H1 (cell line): ENCODE measurements at regions not wholly inside any gene's neighbourhood (a gene's known extent, or its start where the extent isn't known, plus 50 kb on each side); places are given as distances from the start of the nearest gene placed in this dataset.

Experiments
- CTCF ChIA-PET: fragments of 300-600 bp; sonication (Branson Sonifier 250); formaldehyde crosslinking; loops from one replicate; lab custom pipeline; 2021; ENCODE audit not compliant: partially characterized antibody; lab: Charles Lee
- POLR2A ChIA-PET: fragments of 300-600 bp; sonication (Branson Sonifier 250); formaldehyde crosslinking; loops from one replicate; lab custom pipeline; 2021; ENCODE audit warnings: inconsistent platforms; ENCODE audit not compliant: partially characterized antibody; lab: Charles Lee
- DNase-seq, 2 experiments: peaks; one replicate each; pipeline versions ENCODE4 v3.0.0 to v3.0.0-alpha.2; 2010 to 2022; ENCODE audit warnings: low spot score in 2 of 2, low read depth in 1 of 2, mixed read lengths in 1 of 2
- FAIRE-seq: peaks from 2 replicates; lab custom pipeline; 2011; peaks lifted over from hg19 to GRCh38; lab: Jason Lieb, UNC
- H2AFZ ChIP-seq: 2 replicates; pipeline ENCODE4 v1.8.1; 2012; ENCODE audit warnings: low read length, inconsistent platforms
- H2AK5ac ChIP-seq: 2 replicates; pipeline ENCODE4 v1.6.1; 2013; ENCODE audit warnings: low read depth, low read length
- H2BK120ac ChIP-seq: replicated peaks from 2 replicates; pipeline ENCODE3; 2013; ENCODE audit warnings: low read depth, low read length, inconsistent platforms
- H2BK12ac ChIP-seq: 2 replicates; pipeline ENCODE4 v1.6.1; 2013; ENCODE audit warnings: low read depth, low read length
- H2BK15ac ChIP-seq: 2 replicates; pipeline ENCODE4 v1.6.1; 2013; ENCODE audit warnings: low read length
- H2BK20ac ChIP-seq: 2 replicates; pipeline ENCODE4 v1.6.1; 2013; ENCODE audit warnings: low read length
- H2BK5ac ChIP-seq: 2 replicates; pipeline ENCODE4 v1.6.1; 2013; ENCODE audit warnings: low read depth, low read length
- H3K14ac ChIP-seq: 2 replicates; pipeline ENCODE4 v1.6.1; 2013; ENCODE audit warnings: inconsistent platforms; ENCODE audit not compliant: insufficient read length
- H3K18ac ChIP-seq: 2 replicates; pipeline ENCODE4 v1.6.1; 2013; ENCODE audit warnings: low read length; ENCODE audit errors: extremely low read depth
- H3K23ac ChIP-seq: 2 replicates; pipeline ENCODE4 v1.6.1; 2013; ENCODE audit warnings: inconsistent platforms; ENCODE audit not compliant: insufficient read length
- H3K23me2 ChIP-seq: 2 replicates; pipeline ENCODE4 v1.6.1; 2013; ENCODE audit warnings: low read depth, low read length
- H3K27ac ChIP-seq: 2 replicates; pipeline ENCODE4 v1.6.1; 2011; ENCODE audit warnings: low read depth, low read length, inconsistent platforms
- H3K27me3 ChIP-seq, 4 experiments: replicated peaks in 1 of 4; 1 replicate in 1 of 4; 2 replicates in 3 of 4; pipeline versions ENCODE4 v1.6.1 to v1.8.1; 2011 to 2013; ENCODE audit warnings: low read length in 3 of 4, mild to moderate bottlenecking in 3 of 4, inconsistent platforms in 2 of 4, mixed read lengths in 2 of 4, moderate library complexity in 1 of 4; ENCODE audit not compliant: control insufficient read depth in 3 of 4, insufficient read depth in 3 of 4; ENCODE audit errors: extremely low read depth in 1 of 4
- H3K36me3 ChIP-seq, 4 experiments: 2 replicates each; pipeline versions ENCODE4 v1.6.1 to v1.8.1; 2011 to 2013; ENCODE audit warnings: mild to moderate bottlenecking in 4 of 4, low read length in 3 of 4, moderate library complexity in 2 of 4, control low read depth in 1 of 4, inconsistent platforms in 1 of 4; ENCODE audit not compliant: insufficient read depth in 4 of 4, control insufficient read depth in 2 of 4
- H3K4ac ChIP-seq: replicated peaks from 2 replicates; pipeline ENCODE3; 2013; ENCODE audit warnings: low read length, low read depth, mixed read lengths, inconsistent platforms; ENCODE audit not compliant: insufficient read length
- H3K4me1 ChIP-seq, 4 experiments: replicated peaks in 1 of 4; 1 replicate in 1 of 4; 2 replicates in 3 of 4; pipeline versions ENCODE4 v1.6.1 to v1.8.1; 2011 to 2013; ENCODE audit warnings: low read length in 3 of 4, inconsistent platforms in 2 of 4, mixed read lengths in 1 of 4; ENCODE audit not compliant: insufficient read depth in 4 of 4, control insufficient read depth in 3 of 4
- H3K4me2 ChIP-seq, 2 experiments: 2 replicates each; pipeline versions ENCODE4 v1.6.1 to v1.8.1; 2011 to 2013; ENCODE audit warnings: low read depth in 2 of 2, low read length in 2 of 2, control low read depth in 1 of 2, inconsistent platforms in 1 of 2, mild to moderate bottlenecking in 1 of 2; ENCODE audit not compliant: insufficient read depth in 1 of 2
- H3K4me3 ChIP-seq, 4 experiments: fragments of 200-600, 300-600 bp in 1 of 4; sonication (generic), shearing (Covaris generic), sonication (Bioruptor Twin) in 1 of 4; 2 replicates each; pipeline versions ENCODE4 v1.5.1 to v1.8.1; 2011 to 2016; ENCODE audit warnings: low read length in 4 of 4, low read depth in 3 of 4, control low read depth in 2 of 4, inconsistent platforms in 2 of 4, mild to moderate bottlenecking in 2 of 4, mixed read lengths in 1 of 4, moderate library complexity in 1 of 4; ENCODE audit not compliant: insufficient read depth in 2 of 4; ENCODE audit errors: extremely low read depth in 1 of 4
- H3K56ac ChIP-seq: replicated peaks from 2 replicates; pipeline ENCODE3; 2013; ENCODE audit warnings: low read depth, mild to moderate bottlenecking, mixed read lengths, low read length, inconsistent platforms; ENCODE audit not compliant: insufficient read length
- H3K79me1 ChIP-seq: 2 replicates; pipeline ENCODE4 v1.6.1; 2013; ENCODE audit warnings: low read depth, low read length, control low read depth
- H3K79me2 ChIP-seq, 2 experiments: 2 replicates each; pipeline versions ENCODE4 v1.6.1 to v1.8.1; 2012 to 2013; ENCODE audit warnings: low read length in 2 of 2, mild to moderate bottlenecking in 2 of 2, inconsistent platforms in 1 of 2; ENCODE audit not compliant: insufficient read depth in 2 of 2, control insufficient read depth in 1 of 2
- H3K9ac ChIP-seq, 4 experiments: replicated peaks in 1 of 4; 1 replicate in 1 of 4; 2 replicates in 3 of 4; pipeline versions ENCODE4 v1.6.1 to v1.8.1; 2011 to 2013; ENCODE audit warnings: low read depth in 3 of 4, low read length in 3 of 4, control low read depth in 2 of 4, mild to moderate bottlenecking in 2 of 4, moderate library complexity in 2 of 4, inconsistent platforms in 1 of 4; ENCODE audit errors: extremely low read depth in 1 of 4
- H3K9me3 ChIP-seq, 2 experiments: 2 replicates each; pipeline versions ENCODE4 v1.6.1 to v1.8.1; 2012 to 2013; ENCODE audit warnings: mild to moderate bottlenecking in 2 of 2, moderate library complexity in 2 of 2, control low read depth in 1 of 2, inconsistent platforms in 1 of 2, low read depth in 1 of 2, low read length in 1 of 2, mixed read lengths in 1 of 2; ENCODE audit not compliant: insufficient read depth in 2 of 2
- H4K20me1 ChIP-seq, 2 experiments: replicated peaks in 1 of 2; 2 replicates each; pipeline versions ENCODE3 to v1.8.1; 2011 to 2013; ENCODE audit warnings: inconsistent platforms in 2 of 2, low read length in 2 of 2, mild to moderate bottlenecking in 1 of 2; ENCODE audit not compliant: insufficient read depth in 2 of 2, control insufficient read depth in 1 of 2
- H4K5ac ChIP-seq: 2 replicates; pipeline ENCODE4 v1.6.1; 2013; ENCODE audit warnings: low read length, low read depth, mixed read lengths, inconsistent platforms; ENCODE audit not compliant: insufficient read length
- H4K8ac ChIP-seq: 2 replicates; pipeline ENCODE4 v1.8.0; 2013; ENCODE audit warnings: mild to moderate bottlenecking, moderate library complexity, low read length, inconsistent platforms; ENCODE audit not compliant: insufficient read depth; ENCODE audit errors: extremely low read depth
- H4K91ac ChIP-seq: replicated peaks from 2 replicates; pipeline ENCODE3; 2013; ENCODE audit warnings: low read length, mixed read lengths, inconsistent platforms; ENCODE audit not compliant: insufficient read length
- BACH1 ChIP-seq: IDR thresholded peaks from 2 replicates; pipeline ENCODE4 v1.6.1; 2012; ENCODE audit warnings: low read length, improper control_type of control experiment
- CTCF ChIP-seq, 3 experiments: IDR thresholded peaks; 1 replicate in 2 of 3; 2 replicates in 1 of 3; pipeline versions ENCODE4 v1.5.1 to v1.6.1; 2011; ENCODE audit warnings: low read length in 3 of 3, mild to moderate bottlenecking in 3 of 3, inconsistent platforms in 2 of 3, low read depth in 1 of 3, moderate library complexity in 1 of 3; ENCODE audit not compliant: insufficient read depth in 1 of 3; ENCODE audit errors: control extremely low read depth in 1 of 3
- E2F6 ChIP-seq: IDR thresholded peaks from 2 replicates; pipeline ENCODE4 v1.6.1; 2012; ENCODE audit warnings: inconsistent platforms
- HDAC6 ChIP-seq: IDR thresholded peaks from one replicate; pipeline ENCODE4 v1.7.1; 2012; ENCODE audit warnings: low read depth, mild to moderate bottlenecking, inconsistent platforms, low read length, moderate library complexity
- JUND ChIP-seq: IDR thresholded peaks from 2 replicates; pipeline ENCODE4 v1.6.1; 2011; ENCODE audit warnings: mild to moderate bottlenecking, improper control_type of control experiment, low read length
- POLR2A ChIP-seq, 2 experiments: IDR thresholded peaks; 1 replicate in 1 of 2; 2 replicates in 1 of 2; pipeline ENCODE4 v1.6.1; 2011; ENCODE audit warnings: low read depth in 2 of 2, low read length in 2 of 2, mild to moderate bottlenecking in 2 of 2; ENCODE audit errors: control extremely low read depth in 1 of 2
- POU5F1 ChIP-seq: IDR thresholded peaks from 2 replicates; pipeline ENCODE4 v1.6.1; 2011; ENCODE audit warnings: low read depth, mild to moderate bottlenecking, low read length, moderate library complexity
- RNF2 ChIP-seq: fragments of 200-900, 300-1000 bp; sonication (generic); IDR thresholded peaks from 2 replicates; pipeline ENCODE4 v1.7.1; 2016; ENCODE audit warnings: borderline replicate concordance, low read depth, mild to moderate bottlenecking, antibody characterized with exemption, low read length; ENCODE audit not compliant: poor library complexity, severe bottlenecking; ENCODE audit errors: missing control alignments
- RXRA ChIP-seq: IDR thresholded peaks from 2 replicates; pipeline ENCODE4 v1.6.1; 2011; ENCODE audit warnings: low read depth, mild to moderate bottlenecking, low read length, moderate library complexity; ENCODE audit not compliant: insufficient read depth
- SP1 ChIP-seq: IDR thresholded peaks from 2 replicates; pipeline ENCODE4 v1.6.1; 2011; ENCODE audit warnings: low read depth, low read length
- USF2 ChIP-seq: IDR thresholded peaks from 2 replicates; pipeline ENCODE4 v1.6.1; 2011; ENCODE audit warnings: low read length, improper control_type of control experiment
- WGBS, 2 experiments: shearing (Covaris generic) in 1 of 2; methylation state at CpG; one replicate each; pipeline versions ENCODE4 v1.1.6 to v1.1.7; 2013 to 2015; ENCODE audit warnings: low lambda C conversion rate in 2 of 2, mixed read lengths in 2 of 2, inconsistent platforms in 1 of 2, low coverage in 1 of 2, missing lambda C conversion rate in 1 of 2; ENCODE audit not compliant: insufficient replicate concordance in 2 of 2, insufficient coverage in 1 of 2, insufficient read length in 1 of 2; ENCODE audit errors: extremely low coverage in 1 of 2, missing lambda C conversion rate in 1 of 2; 5-methylcytosine and 5-hydroxymethylcytosine counted together

- no peaks in the 10 kb centered on the region for H3K36me3 ChIP-seq
- H3K27ac ChIP-seq: no peak overlapping the region
- peaks cover 0 to 3% (median under 1%) of the 10 kb centered on the region in 4 experiments; a peak in 2 of 7 replicates for H3K4me1 ChIP-seq
- H4K8ac ChIP-seq: no peak overlapping the region
- H3K23ac ChIP-seq: no peak overlapping the region
- no peak overlapping the region for H2BK5ac ChIP-seq
- H4K20me1 ChIP-seq: no peaks in the 10 kb centered on the region
- H3K9ac ChIP-seq: no peak overlapping the region
- 95% methylated on average over 2 of the region's 2 CpGs; no CpG with 5 or more reads in 1 of the 2 experiments for WGBS, 2 experiments
- DNase-seq (no peak), FAIRE-seq (no peak)
- no peak overlapping the region for H2BK15ac ChIP-seq
- H3K56ac ChIP-seq: no peak overlapping the region
- H2AK5ac ChIP-seq: no peak overlapping the region
- ChIA-PET CTCF (no interaction called here), POLR2A (no interaction called here)
- H2AFZ ChIP-seq: no peak overlapping the region
- H2BK120ac ChIP-seq: no peak overlapping the region
- H3K9me3 ChIP-seq: no peaks in the 10 kb centered on the region
- no peaks in the 10 kb centered on the region for H3K27me3 ChIP-seq
- H3K79me2 ChIP-seq: 0 out of 4 replicates have a peak, but pooled peaks cover 0 to 5% of the 10 kb centered on the region in 2 experiments
- no peak overlapping the region for H4K5ac ChIP-seq
- no peaks in the 10 kb centered on the region for H3K23me2 ChIP-seq
- H3K79me1 ChIP-seq: no peaks in the 10 kb centered on the region
- H2BK12ac ChIP-seq: no peak overlapping the region
- no peak overlapping the region for H3K4me2 ChIP-seq
- H3K4me3 ChIP-seq: no peak overlapping the region
- no peak overlapping the region for H4K91ac ChIP-seq
- H3K4ac ChIP-seq: no peak overlapping the region
- H3K14ac ChIP-seq: no peak overlapping the region
- no peak overlapping the region for H3K18ac ChIP-seq
- H2BK20ac ChIP-seq: no peak overlapping the region
- no peak for TF ChIP-seq RNF2
- no peak for TF ChIP-seq SP1
- TF ChIP-seq BACH1: no peak
- no peak for TF ChIP-seq POU5F1
- no peak for TF ChIP-seq RXRA
- TF ChIP-seq POLR2A (IDR thresholded peaks at IDR 0.05; ENCODE audit: control extremely low read depth in 1 of 2, low read depth in 2 of 2, low read length in 2 of 2): no peak
- no peak for TF ChIP-seq HDAC6
- no peak for TF ChIP-seq JUND
- TF ChIP-seq CTCF (IDR thresholded peaks at IDR 0.05; ENCODE audit: control extremely low read depth in 1 of 3, insufficient read depth in 1 of 3, low read depth in 1 of 3, low read length in 3 of 3): no peak
- no peak for TF ChIP-seq E2F6
- no peak for TF ChIP-seq USF2
Observed at GRCh38 chr12:66959276-66959675, 280.4 kb upstream of the GRIP1 start.
